Astrocyte of the spinal cord (primary cell): ENCODE measurements at regions not wholly inside any gene's neighbourhood (a gene's known extent, or its start where the extent isn't known, plus 50 kb on each side); places are given as distances from the start of the nearest gene placed in this dataset.

ENCODE experiments used
- DNase-seq: peaks from one replicate; pipeline ENCODE4 v3.0.0; 2011; ENCODE audit warnings: low read depth, low spot score
- H3K4me3 ChIP-seq: 2 replicates; pipeline ENCODE4 v1.5.1; 2011; ENCODE audit warnings: low read depth, mild to moderate bottlenecking, low read length, moderate library complexity
- CTCF ChIP-seq: IDR thresholded peaks from 2 replicates; pipeline ENCODE4 v1.5.1; 2012; ENCODE audit warnings: low read depth, mild to moderate bottlenecking, low read length, inconsistent platforms
- in situ Hi-C: cut with HindIII; loops from 2 replicates; pipeline ENCODE4 v1.10.0; 2017; ENCODE audit warnings: low sequenced_read_pairs

DNA sequence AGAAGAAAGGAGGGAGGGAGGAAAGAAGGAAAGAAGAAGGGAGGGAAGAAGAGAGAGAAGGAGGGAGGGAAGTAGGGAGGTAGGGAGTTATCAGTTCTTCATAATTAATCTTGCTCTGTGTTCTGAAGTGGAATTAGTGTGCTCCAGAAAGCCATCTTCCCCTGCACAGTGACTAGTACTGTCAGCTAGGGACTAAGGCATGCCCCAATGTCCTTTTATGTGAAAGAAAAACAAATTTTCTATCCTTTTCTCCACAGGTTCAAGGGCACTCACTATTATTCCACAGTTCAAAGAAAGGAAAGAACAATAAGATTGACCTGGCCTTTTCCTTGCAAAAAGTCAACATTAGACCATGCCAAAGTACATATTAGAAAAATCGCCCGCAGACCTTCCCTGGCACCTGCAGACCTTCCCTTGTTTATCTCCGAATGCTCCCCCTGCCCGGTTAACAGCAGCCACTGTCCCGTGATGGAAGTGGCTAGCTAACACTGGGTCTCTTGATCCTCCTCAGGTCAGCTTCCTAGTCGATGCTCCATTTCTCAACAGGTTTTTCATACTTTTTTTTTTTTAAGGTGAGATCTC lies 107.2 kb upstream of the EDEM3 start:
- H3K4me3 ChIP-seq, result no peak overlapping the region
- TF ChIP-seq CTCF, result no peak
- in situ Hi-C loops, result no loop called here
- no peak for DNase-seq

GRCh38 chr1:184860985-184861754 lies 106.5 kb upstream of the EDEM3 start:
- in situ Hi-C loops, result no loop called here
- H3K4me3 ChIP-seq, result no peak overlapping the region
- no peak for DNase-seq
- TF ChIP-seq CTCF, result no peak

DNA sequence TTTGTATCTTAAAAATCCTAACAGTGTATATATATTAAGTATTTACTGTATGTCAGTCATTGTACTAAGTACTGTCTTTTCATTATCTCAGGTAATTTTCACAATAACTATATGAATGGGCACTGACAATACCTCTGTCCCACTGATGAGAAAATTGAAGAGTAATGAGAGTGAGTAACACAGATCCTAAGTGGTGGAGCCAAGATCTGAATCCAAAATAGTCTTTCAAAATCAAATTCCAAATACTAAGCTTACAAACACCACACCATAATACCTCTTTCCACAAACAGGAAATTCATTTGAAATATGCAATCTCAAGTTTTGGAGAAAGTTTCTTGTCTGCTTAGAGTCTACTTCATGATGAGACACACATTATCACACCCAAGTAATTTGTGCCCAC lies 105.9 kb upstream of the EDEM3 start:
- no peak for TF ChIP-seq CTCF
- no peak overlapping the region for H3K4me3 ChIP-seq
- no peak for DNase-seq
- in situ Hi-C loops, result no loop called here

DNA sequence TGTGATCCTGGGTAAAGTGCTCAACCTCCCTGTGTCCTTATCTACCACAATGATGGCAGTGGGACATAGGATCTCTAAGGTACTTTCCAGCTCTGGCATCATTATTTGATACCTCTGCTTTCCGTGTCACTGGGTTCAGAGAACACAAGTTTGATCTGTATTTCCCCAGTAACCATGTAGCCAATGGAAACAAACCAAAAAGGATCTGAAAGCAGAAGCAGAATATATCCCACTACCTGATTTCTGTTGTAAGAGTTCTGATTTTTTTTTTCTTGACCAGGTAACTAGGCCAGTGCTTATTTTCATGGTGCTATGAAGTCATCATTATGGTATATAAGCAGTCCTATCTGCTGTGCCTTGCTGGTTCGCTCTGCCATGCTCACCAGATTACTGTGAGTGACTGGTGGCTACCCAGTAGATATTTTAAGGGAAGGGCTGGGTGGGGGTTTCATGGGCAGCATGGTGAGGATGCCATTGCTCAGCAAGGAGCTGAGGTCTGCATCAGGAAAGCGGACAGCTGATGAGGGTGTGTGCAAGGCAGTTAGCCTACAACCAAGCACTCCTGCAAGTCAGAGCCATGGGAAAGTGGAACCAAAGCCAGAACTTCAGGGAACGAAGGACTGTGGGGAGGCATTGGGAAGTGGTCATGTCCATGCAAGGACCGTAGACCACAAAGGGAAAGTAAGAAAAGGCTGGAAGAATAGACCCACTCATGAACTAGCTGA lies 104.9 kb upstream of the EDEM3 start:
- no peak for DNase-seq
- in situ Hi-C loops, result no loop called here
- no peak for TF ChIP-seq CTCF
- H3K4me3 ChIP-seq, result no peak overlapping the region

DNA sequence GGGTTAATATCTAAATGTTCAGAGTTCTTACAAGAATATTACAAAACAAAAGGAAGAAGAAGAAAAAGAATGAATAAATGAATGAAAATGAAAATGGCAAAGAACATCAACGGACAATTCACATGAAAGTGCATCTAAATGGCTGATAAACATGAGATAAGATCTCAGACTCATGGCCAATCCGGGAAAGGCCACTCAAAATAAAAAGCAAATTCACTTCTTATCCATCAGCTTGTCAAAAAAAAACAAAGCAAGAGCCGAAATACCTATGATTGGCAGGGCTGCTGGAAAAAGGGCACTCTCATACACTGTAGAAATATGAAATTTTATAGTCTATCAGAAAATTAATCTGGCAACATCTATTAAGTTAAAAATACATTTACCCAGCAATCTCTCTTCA lies 103.6 kb upstream of the EDEM3 start:
- no peak for DNase-seq
- in situ Hi-C loops, result no loop called here
- H3K4me3 ChIP-seq, result no peak overlapping the region
- TF ChIP-seq CTCF, result no peak

- in situ Hi-C loops, result no loop called here
- peak; percentile 64 for DNase-seq
These were observed 100.0 kb upstream of the EDEM3 start for GRCh38 chr1:184854496-184855140.

More at GRCh38 chr1:184854496-184855140, 100.0 kb upstream of the EDEM3 start:
- H3K4me3 ChIP-seq, result no peak overlapping the region
- no peak for TF ChIP-seq CTCF
